Activated T-helper 1 cell treated with anti-CD3 and anti-CD28 coated beads, Interleukin-12 subunit alpha, Interleukin-12 subunit beta, Interleukin-2, Interleukin-4 antibody, amounts not matched to agents 30 ng/mL and 10 ng/mL and 1 ng/mL, durations not matched to agents 14 hours and 24 hours and 36 hours (primary cell): ENCODE measurements at regions not wholly inside any gene's neighbourhood (a gene's known extent, or its start where the extent isn't known, plus 50 kb on each side); places are given as distances from the start of the nearest gene placed in this dataset.

Experiments
- DNase-seq: peaks from one replicate; pipeline ENCODE4 v3.0.0; 2021; ENCODE audit warnings: low spot score
- H3K27ac Mint-ChIP-seq: one replicate; pipeline ENCODE4 v1.8.0; 2021; ENCODE audit warnings: mild to moderate bottlenecking, mixed read lengths
- H3K27me3 Mint-ChIP-seq: one replicate; pipeline ENCODE4 v1.8.0; 2022; ENCODE audit warnings: mild to moderate bottlenecking, moderate library complexity, mixed read lengths; ENCODE audit not compliant: insufficient read depth
- H3K36me3 Mint-ChIP-seq: one replicate; pipeline ENCODE4 v1.8.0; 2021; ENCODE audit warnings: low read depth, mixed read lengths
- H3K4me1 Mint-ChIP-seq: one replicate; pipeline ENCODE4 v1.8.0; 2021; ENCODE audit warnings: low read depth, mixed read lengths
- H3K4me3 Mint-ChIP-seq: one replicate; pipeline ENCODE4 v1.8.0; 2021; ENCODE audit warnings: mild to moderate bottlenecking, moderate library complexity, mixed read lengths
- H3K9me3 Mint-ChIP-seq: one replicate; pipeline ENCODE4 v1.8.0; 2021; ENCODE audit warnings: mixed read lengths
- intact Hi-C: fragments of 100-400 bp; cut with micrococcal nuclease; formaldehyde crosslinking; loops from one replicate; pipeline ENCODE4 v1.15.1; 2024

- Mint-ChIP-seq H3K9me3 (no peaks in the 10 kb centered on the region), H3K27me3 (no peaks in the 10 kb centered on the region), H3K27ac (no peak overlapping the region), H3K36me3 (no peaks in the 10 kb centered on the region), H3K4me1 (no peaks in the 10 kb centered on the region), H3K4me3 (no peak overlapping the region)
- intact Hi-C loops, result no loop called here
- DNase-seq, result no peak
Measured at GRCh38 chr13:70357031-70357430, 248.8 kb upstream of the KLHL1 start.

GRCh38 chr13:70353096-70353495 lies 244.8 kb upstream of the KLHL1 start:
- Mint-ChIP-seq H3K27me3 (no peaks in the 10 kb centered on the region), H3K4me3 (no peak overlapping the region), H3K9me3 (no peaks in the 10 kb centered on the region), H3K4me1 (no peaks in the 10 kb centered on the region), H3K36me3 (no peaks in the 10 kb centered on the region), H3K27ac (no peak overlapping the region)
- intact Hi-C loops, result no loop called here
- no peak for DNase-seq

GRCh38 chr13:70347947-70348620 lies 239.8 kb upstream of the KLHL1 start:
- Mint-ChIP-seq H3K36me3 (no peaks in the 10 kb centered on the region), H3K4me1 (no peaks in the 10 kb centered on the region)
- intact Hi-C loops, result no loop called here

GRCh38 chr13:70339738-70340137 lies 231.5 kb upstream of the KLHL1 start:
- Mint-ChIP-seq H3K9me3 (peaks cover 9% of the 10 kb centered on the region), H3K27ac (no peak overlapping the region), H3K36me3 (no peaks in the 10 kb centered on the region), H3K4me3 (no peak overlapping the region), H3K27me3 (no peaks in the 10 kb centered on the region), H3K4me1 (no peaks in the 10 kb centered on the region)
- intact Hi-C loops, result no loop called here
- no peak for DNase-seq

More at GRCh38 chr13:70347947-70348620, 239.8 kb upstream of the KLHL1 start:
- Mint-ChIP-seq H3K4me3 (no peak overlapping the region), H3K27ac (no peak overlapping the region), H3K27me3 (no peaks in the 10 kb centered on the region), H3K9me3 (no peaks in the 10 kb centered on the region)
- DNase-seq, result no peak

- no peaks in the 10 kb centered on the region for H3K27me3 Mint-ChIP-seq
- intact Hi-C loops, result no loop called here
- H3K9me3 Mint-ChIP-seq, result peaks cover 9% of the 10 kb centered on the region
Measured at GRCh38 chr13:70338609-70339008, 230.4 kb upstream of the KLHL1 start.

GRCh38 chr13:70336866-70337265 lies 228.6 kb upstream of the KLHL1 start:
- peaks cover 9% of the 10 kb centered on the region for H3K9me3 Mint-ChIP-seq
- no peak overlapping the region for H3K4me3 Mint-ChIP-seq
- no peaks in the 10 kb centered on the region for H3K27me3 Mint-ChIP-seq
- no peaks in the 10 kb centered on the region for H3K4me1 Mint-ChIP-seq
- intact Hi-C loops, result no loop called here
- no peak for DNase-seq
- H3K36me3 Mint-ChIP-seq, result no peaks in the 10 kb centered on the region
- H3K27ac Mint-ChIP-seq, result no peak overlapping the region

More at GRCh38 chr13:70338609-70339008, 230.4 kb upstream of the KLHL1 start:
- DNase-seq, result no peak
- Mint-ChIP-seq H3K27ac (no peak overlapping the region), H3K4me3 (no peak overlapping the region), H3K36me3 (no peaks in the 10 kb centered on the region), H3K4me1 (no peaks in the 10 kb centered on the region)

- H3K9me3 Mint-ChIP-seq, result peaks cover 9% of the 10 kb centered on the region
- H3K4me1 Mint-ChIP-seq, result no peaks in the 10 kb centered on the region
- no peak for DNase-seq
- no peaks in the 10 kb centered on the region for H3K27me3 Mint-ChIP-seq
- intact Hi-C loops, result no loop called here
- H3K27ac Mint-ChIP-seq, result no peak overlapping the region
- no peak overlapping the region for H3K4me3 Mint-ChIP-seq
- no peaks in the 10 kb centered on the region for H3K36me3 Mint-ChIP-seq
Measured at GRCh38 chr13:70333752-70334151, 225.5 kb upstream of the KLHL1 start.

- Mint-ChIP-seq H3K4me3 (no peak overlapping the region), H3K4me1 (no peaks in the 10 kb centered on the region), H3K36me3 (no peaks in the 10 kb centered on the region), H3K27me3 (no peaks in the 10 kb centered on the region), H3K9me3 (peaks cover 3% of the 10 kb centered on the region), H3K27ac (no peak overlapping the region)
- intact Hi-C loops, result no loop called here
- no peak for DNase-seq
Measured at GRCh38 chr13:70330697-70331361, 222.6 kb upstream of the KLHL1 start.

- Mint-ChIP-seq H3K27ac (no peak overlapping the region), H3K4me3 (no peak overlapping the region), H3K4me1 (no peaks in the 10 kb centered on the region), H3K36me3 (no peaks in the 10 kb centered on the region), H3K27me3 (no peaks in the 10 kb centered on the region), H3K9me3 (no peaks in the 10 kb centered on the region)
- no peak for DNase-seq
- intact Hi-C loops, result no loop called here
Measured at GRCh38 chr13:70324519-70324918, 216.3 kb upstream of the KLHL1 start.

- Mint-ChIP-seq H3K27ac (no peak overlapping the region), H3K4me3 (no peak overlapping the region), H3K36me3 (no peaks in the 10 kb centered on the region), H3K9me3 (no peaks in the 10 kb centered on the region), H3K27me3 (no peaks in the 10 kb centered on the region), H3K4me1 (no peaks in the 10 kb centered on the region)
- DNase-seq, result no peak
- intact Hi-C loops, result no loop called here
Measured at GRCh38 chr13:70311191-70311590, 202.9 kb upstream of the KLHL1 start.

- Mint-ChIP-seq H3K9me3 (no peaks in the 10 kb centered on the region), H3K27ac (no peak overlapping the region)
Measured at GRCh38 chr13:70310396-70311119, 202.3 kb upstream of the KLHL1 start.

GRCh38 chr13:70297189-70297616 lies 189.0 kb upstream of the KLHL1 start:
- Mint-ChIP-seq H3K4me1 (no peaks in the 10 kb centered on the region), H3K27me3 (no peaks in the 10 kb centered on the region), H3K36me3 (no peaks in the 10 kb centered on the region), H3K4me3 (no peak overlapping the region), H3K9me3 (peaks cover 26% of the 10 kb centered on the region), H3K27ac (no peak overlapping the region)
- intact Hi-C loops, result no loop called here
- no peak for DNase-seq

More at GRCh38 chr13:70310396-70311119, 202.3 kb upstream of the KLHL1 start:
- Mint-ChIP-seq H3K4me1 (no peaks in the 10 kb centered on the region), H3K4me3 (no peak overlapping the region), H3K36me3 (no peaks in the 10 kb centered on the region), H3K27me3 (no peaks in the 10 kb centered on the region)
- intact Hi-C loops, result no loop called here
- no peak for DNase-seq

GRCh38 chr13:70284371-70284770 lies 176.1 kb upstream of the KLHL1 start:
- no peaks in the 10 kb centered on the region for H3K36me3 Mint-ChIP-seq
- no peaks in the 10 kb centered on the region for H3K27me3 Mint-ChIP-seq
- DNase-seq, result no peak
- H3K9me3 Mint-ChIP-seq, result peaks cover 20% of the 10 kb centered on the region
- H3K4me3 Mint-ChIP-seq, result no peak overlapping the region
- intact Hi-C loops, result no loop called here
- H3K4me1 Mint-ChIP-seq, result no peaks in the 10 kb centered on the region
- H3K27ac Mint-ChIP-seq, result no peak overlapping the region
